ENCODE measurements at regions not wholly inside any gene's neighbourhood (a gene's known extent, or its start where the extent isn't known, plus 50 kb on each side); places are given as distances from the start of the nearest gene placed in this dataset.

DNA sequence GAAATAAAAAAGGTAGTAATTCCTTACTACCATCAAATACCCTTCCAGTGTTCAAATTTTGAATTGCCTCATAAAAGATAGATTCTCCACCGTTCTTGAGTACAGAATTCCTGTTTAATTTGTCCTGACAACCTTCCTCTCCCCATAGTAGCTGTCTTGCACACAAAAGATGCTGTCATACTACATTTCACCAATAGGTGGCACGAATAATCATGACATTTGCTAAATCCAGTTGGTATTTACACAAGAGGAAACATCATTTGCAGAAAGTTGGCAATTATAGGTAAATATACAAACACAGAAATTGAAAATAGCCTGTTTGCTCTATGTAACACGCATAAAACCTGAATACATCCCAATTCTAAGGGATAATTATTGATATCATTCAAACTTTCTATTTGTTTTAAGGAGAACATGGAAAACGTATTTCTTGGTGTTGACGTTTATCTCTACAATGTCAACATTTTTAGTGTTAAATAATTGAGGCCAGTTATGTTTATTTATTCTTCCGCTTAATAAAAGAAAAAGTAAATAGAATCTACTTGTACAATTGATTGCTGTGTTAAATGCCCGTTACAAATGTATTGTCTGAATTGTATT is 58.3 kb upstream of the CLDN10 start:
- TF ChIP-seq POLR2AphosphoS5 (IDR thresholded peaks at IDR 0.05; ENCODE audit: insufficient read depth in 1 of 2, low read depth in 1 of 2) (no peak), POLR2A (IDR thresholded peaks at IDR 0.05) (no peak)
- TF ChIP-seq, protein P1, sequence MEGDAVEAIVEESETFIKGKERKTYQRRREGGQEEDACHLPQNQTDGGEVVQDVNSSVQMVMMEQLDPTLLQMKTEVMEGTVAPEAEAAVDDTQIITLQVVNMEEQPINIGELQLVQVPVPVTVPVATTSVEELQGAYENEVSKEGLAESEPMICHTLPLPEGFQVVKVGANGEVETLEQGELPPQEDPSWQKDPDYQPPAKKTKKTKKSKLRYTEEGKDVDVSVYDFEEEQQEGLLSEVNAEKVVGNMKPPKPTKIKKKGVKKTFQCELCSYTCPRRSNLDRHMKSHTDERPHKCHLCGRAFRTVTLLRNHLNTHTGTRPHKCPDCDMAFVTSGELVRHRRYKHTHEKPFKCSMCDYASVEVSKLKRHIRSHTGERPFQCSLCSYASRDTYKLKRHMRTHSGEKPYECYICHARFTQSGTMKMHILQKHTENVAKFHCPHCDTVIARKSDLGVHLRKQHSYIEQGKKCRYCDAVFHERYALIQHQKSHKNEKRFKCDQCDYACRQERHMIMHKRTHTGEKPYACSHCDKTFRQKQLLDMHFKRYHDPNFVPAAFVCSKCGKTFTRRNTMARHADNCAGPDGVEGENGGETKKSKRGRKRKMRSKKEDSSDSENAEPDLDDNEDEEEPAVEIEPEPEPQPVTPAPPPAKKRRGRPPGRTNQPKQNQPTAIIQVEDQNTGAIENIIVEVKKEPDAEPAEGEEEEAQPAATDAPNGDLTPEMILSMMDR (IDR thresholded peaks at IDR 0.05), result peak in 1 of 3 experiments; percentile 42
